ENCODE measurements at regions not wholly inside any gene's neighbourhood (a gene's known extent, or its start where the extent isn't known, plus 50 kb on each side); places are given as distances from the start of the nearest gene placed in this dataset.

DNA sequence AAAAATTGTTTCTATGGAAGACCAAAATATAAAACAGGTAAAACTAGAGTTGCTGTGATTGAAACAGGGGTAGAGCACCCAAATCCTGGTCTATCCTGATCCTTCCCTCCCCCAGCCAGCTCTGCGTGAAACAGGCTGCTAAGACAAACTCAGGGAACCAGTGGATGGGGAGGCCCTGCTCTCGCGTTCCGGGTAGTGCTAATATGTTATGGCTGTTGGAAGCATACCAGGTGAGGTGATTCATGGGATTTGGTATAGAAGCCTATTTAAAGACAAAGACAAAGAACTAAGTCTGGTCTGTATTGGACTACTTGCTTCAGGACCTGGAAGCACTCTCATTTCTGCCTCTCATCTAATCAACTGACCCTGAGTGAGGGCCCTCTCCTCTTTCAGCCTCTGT lies 63.0 kb upstream of the CCBE1 start:
- DNase-seq (ENCODE audit: low spot score in 2 of 2): no peak
- intact Hi-C loops (cut with DNase I; ENCODE audit: low total_unique reads): no loop called here
- TF ChIP-seq, protein P1, sequence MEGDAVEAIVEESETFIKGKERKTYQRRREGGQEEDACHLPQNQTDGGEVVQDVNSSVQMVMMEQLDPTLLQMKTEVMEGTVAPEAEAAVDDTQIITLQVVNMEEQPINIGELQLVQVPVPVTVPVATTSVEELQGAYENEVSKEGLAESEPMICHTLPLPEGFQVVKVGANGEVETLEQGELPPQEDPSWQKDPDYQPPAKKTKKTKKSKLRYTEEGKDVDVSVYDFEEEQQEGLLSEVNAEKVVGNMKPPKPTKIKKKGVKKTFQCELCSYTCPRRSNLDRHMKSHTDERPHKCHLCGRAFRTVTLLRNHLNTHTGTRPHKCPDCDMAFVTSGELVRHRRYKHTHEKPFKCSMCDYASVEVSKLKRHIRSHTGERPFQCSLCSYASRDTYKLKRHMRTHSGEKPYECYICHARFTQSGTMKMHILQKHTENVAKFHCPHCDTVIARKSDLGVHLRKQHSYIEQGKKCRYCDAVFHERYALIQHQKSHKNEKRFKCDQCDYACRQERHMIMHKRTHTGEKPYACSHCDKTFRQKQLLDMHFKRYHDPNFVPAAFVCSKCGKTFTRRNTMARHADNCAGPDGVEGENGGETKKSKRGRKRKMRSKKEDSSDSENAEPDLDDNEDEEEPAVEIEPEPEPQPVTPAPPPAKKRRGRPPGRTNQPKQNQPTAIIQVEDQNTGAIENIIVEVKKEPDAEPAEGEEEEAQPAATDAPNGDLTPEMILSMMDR (IDR thresholded peaks at IDR 0.05): no peak
- TF ChIP-seq POLR2A (IDR thresholded peaks at IDR 0.05): no peak
- no peak overlapping the region for H3K4me3 ChIP-seq (ENCODE audit: low read depth, poor library complexity, severe bottlenecking)
- 85 to 88% methylated on average over 4 of the region's 4 CpGs for WGBS, 2 donors

DNA sequence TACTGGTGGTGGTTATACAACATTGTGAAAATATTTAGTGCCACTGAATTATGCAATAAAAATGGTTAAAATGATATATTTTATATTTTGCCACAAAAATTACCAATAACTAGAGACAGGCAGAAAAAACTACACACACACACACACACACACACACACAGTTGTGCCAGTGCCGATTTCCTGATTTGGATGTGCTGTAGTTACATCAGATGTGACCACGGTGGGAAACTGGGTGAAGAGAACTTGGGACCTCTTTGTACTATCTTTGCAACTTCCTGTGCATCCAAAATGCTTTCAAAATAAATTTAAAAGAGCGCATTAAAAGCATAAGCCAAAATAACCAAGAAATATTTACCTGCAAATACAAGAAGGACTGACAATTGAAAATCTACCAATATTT lies 61.6 kb upstream of the CCBE1 start:
- TF ChIP-seq POLR2A (IDR thresholded peaks at IDR 0.05): no peak
- TF ChIP-seq, protein P1 (IDR thresholded peaks at IDR 0.05): no peak
- no peak overlapping the region for H3K4me3 ChIP-seq (ENCODE audit: low read depth, poor library complexity, severe bottlenecking)
- DNase-seq (ENCODE audit: low spot score in 2 of 2): no peak
- 83 to 84% methylated on average over 3 of the region's 3 CpGs for WGBS, 2 donors
- intact Hi-C loops (cut with DNase I; ENCODE audit: low total_unique reads): no loop called here

DNA sequence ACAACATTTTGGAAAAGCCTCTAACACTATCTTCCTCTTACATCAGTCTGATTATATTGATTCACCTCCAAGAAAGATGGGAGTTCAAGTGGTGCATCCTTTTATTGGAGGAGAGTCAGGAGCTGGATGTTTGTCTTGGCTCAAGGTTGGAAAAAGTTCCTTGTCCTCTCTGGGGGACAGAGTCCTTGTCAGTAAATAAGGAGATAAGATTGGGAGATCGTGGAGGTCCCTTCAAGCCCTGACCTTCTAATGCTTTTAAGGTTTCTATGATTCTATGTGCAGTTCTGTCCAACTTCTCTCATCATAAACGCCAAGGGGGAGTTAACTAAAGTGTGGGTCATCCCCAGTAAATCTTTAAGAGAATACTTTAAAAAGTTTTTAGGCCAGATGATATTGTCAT lies 60.9 kb upstream of the CCBE1 start:
- TF ChIP-seq POLR2A (IDR thresholded peaks at IDR 0.05): no peak
- TF ChIP-seq, protein P1 (IDR thresholded peaks at IDR 0.05): no peak
- intact Hi-C loops (cut with DNase I; ENCODE audit: low total_unique reads): no loop called here
- 72 to 77% methylated on average over 2 of the region's 2 CpGs for WGBS, 2 donors
- DNase-seq (ENCODE audit: low spot score in 2 of 2): no peak
- H3K4me3 ChIP-seq (ENCODE audit: low read depth, poor library complexity, severe bottlenecking): no peak overlapping the region

DNA sequence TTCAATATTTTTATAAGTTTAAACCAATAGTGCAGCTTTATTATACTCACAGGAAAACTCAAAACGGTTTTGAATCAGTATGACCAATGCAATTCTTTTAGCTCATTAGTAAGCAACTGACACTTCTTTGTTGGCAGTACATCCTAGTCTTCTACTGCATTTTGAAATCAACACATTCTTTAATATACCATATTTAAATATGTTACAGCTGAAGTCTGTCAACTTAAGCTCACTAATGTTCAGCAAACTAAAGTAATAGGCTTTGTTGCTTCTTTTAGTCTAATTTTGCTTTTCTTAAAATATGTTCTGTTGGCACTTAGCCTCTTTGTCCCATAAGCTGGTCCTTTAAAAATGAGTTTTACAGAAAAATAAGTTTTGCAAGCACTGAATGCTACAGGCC lies 55.4 kb upstream of the CCBE1 start:
- TF ChIP-seq POLR2A (IDR thresholded peaks at IDR 0.05): no peak
- TF ChIP-seq, protein P1 (IDR thresholded peaks at IDR 0.05): no peak
- no peak for DNase-seq (ENCODE audit: low spot score in 2 of 2)
- no peak overlapping the region for H3K4me3 ChIP-seq (ENCODE audit: low read depth, poor library complexity, severe bottlenecking)
- WGBS, 2 donors: 52 to 55% methylated on average over 1 of the region's 1 CpG
- intact Hi-C loops (cut with DNase I; ENCODE audit: low total_unique reads): no loop called here

DNA sequence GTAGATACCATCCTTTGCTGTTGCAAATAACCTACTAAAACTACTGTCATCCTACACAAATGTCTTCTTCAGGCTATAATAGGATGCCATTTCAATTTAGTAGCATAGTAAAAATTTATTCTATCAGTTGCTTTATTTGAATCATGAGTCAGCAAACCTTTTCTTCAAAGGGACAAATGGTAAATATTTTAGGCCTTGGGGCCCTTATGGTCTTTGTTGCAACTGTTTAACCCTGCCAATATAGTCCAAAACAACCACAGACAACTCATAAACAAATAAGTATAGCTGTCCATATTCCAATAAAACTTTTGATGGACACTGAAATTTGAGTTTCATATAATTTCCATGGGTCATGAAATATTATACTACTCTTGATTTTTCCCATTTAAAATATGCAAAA lies 54.0 kb upstream of the CCBE1 start:
- TF ChIP-seq POLR2A (IDR thresholded peaks at IDR 0.05): no peak
- TF ChIP-seq, protein P1 (IDR thresholded peaks at IDR 0.05): no peak
- intact Hi-C loops (cut with DNase I; ENCODE audit: low total_unique reads): no loop called here
- no peak for DNase-seq (ENCODE audit: low spot score in 2 of 2)
- H3K4me3 ChIP-seq (ENCODE audit: low read depth, poor library complexity, severe bottlenecking): no peak overlapping the region

DNA sequence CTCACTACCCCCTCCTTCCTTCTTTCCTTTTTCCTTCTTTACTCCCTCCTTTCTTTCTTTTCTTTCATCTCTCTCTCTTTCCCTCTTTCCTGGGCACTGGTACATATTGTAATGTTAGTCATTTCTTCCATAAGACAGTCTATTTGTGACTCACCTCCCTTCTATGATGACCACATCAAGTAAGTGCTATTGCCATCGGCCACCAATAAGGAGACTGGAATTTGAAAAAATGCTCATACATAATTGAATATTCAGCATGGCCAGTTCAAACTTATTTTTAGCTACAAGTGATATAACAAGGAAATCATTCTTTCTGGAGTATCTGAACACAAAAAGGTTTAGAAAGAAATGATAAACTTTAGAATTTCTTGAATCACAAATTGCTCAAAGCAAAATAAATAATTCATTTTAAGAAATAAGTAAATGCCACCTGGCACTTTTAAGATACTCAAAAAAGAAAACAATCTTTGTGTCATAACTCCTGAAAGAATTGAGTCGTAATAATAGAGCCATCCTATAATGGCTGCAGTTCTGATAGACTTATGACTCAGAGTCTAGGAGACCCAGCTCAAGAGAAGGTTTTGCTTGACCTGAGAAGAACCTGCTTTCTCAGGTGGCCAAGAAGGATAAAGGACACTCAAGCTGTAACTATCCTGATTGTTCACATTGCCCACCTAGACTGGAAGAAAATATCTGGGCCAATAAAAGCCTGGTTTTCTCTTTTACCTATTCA lies 51.6 kb upstream of the CCBE1 start:
- 76 to 77% methylated on average over 2 of the region's 2 CpGs for WGBS, 2 donors
- DNase-seq (ENCODE audit: low spot score in 2 of 2): no peak
- TF ChIP-seq, protein P1 (IDR thresholded peaks at IDR 0.05): no peak
- no peak for TF ChIP-seq POLR2A (IDR thresholded peaks at IDR 0.05)
- no peak overlapping the region for H3K4me3 ChIP-seq (ENCODE audit: low read depth, poor library complexity, severe bottlenecking)
- intact Hi-C loops (cut with DNase I; ENCODE audit: low total_unique reads): no loop called here

All from lower leg skin (tissue), 4 donors.